Peyer's patch (tissue), 4 donors: ENCODE measurements at regions not wholly inside any gene's neighbourhood (a gene's known extent, or its start where the extent isn't known, plus 50 kb on each side); places are given as distances from the start of the nearest gene placed in this dataset.

Experiments used
- DNase-seq, 3 donors: peaks; one replicate each; pipeline ENCODE4 v3.0.0-alpha.2; 2017 to 2019
- H3K27ac ChIP-seq, 4 donors: fragments of 200-600 bp; sonication (generic); one replicate each; pipeline ENCODE4 v1.5.1; 2016 to 2019
- H3K27me3 ChIP-seq, 2 donors: fragments of 200-600 bp; sonication (generic); one replicate each; pipeline ENCODE4 v1.5.1; 2019
- H3K36me3 ChIP-seq, 3 donors: fragments of 200-600 bp; sonication (generic); one replicate each; pipeline ENCODE4 v1.5.1; 2016 to 2019
- H3K4me1 ChIP-seq, 4 donors: fragments of 200-600 bp; sonication (generic); one replicate each; pipeline ENCODE4 v1.5.1; 2016 to 2019
- H3K4me3 ChIP-seq, 4 donors: fragments of 200-600 bp; sonication (generic); 1 replicate in 3 of 4; 2 replicates in 1 of 4; pipeline ENCODE4 v1.5.1; 2016 to 2019; ENCODE audit warnings: mild to moderate bottlenecking in 1 of 4
- H3K9me3 ChIP-seq, 4 donors: fragments of 200-600 bp; sonication (generic); one replicate each; pipeline ENCODE4 v1.5.1; 2016 to 2019; ENCODE audit warnings: mild to moderate bottlenecking in 1 of 4
- POLR2A ChIP-seq, 2 donors: fragments of 450-650 bp; IDR thresholded peaks; one replicate each; pipeline ENCODE4 v1.5.1; 2017; ENCODE audit warnings: antibody characterized with exemption in 2 of 2, mild to moderate bottlenecking in 2 of 2, moderate library complexity in 2 of 2
- TF ChIP-seq, protein P1 (sequence below), 6 experiments: fragments of 450-650 bp in 4 of 6; fragments of 200-600 bp in 2 of 6; sonication (generic) in 1 of 6; IDR thresholded peaks; one replicate each; pipeline ENCODE4 v1.5.1; 2017 to 2019; ENCODE audit warnings: antibody characterized with exemption in 6 of 6, mild to moderate bottlenecking in 3 of 6, moderate library complexity in 1 of 6

DNA sequence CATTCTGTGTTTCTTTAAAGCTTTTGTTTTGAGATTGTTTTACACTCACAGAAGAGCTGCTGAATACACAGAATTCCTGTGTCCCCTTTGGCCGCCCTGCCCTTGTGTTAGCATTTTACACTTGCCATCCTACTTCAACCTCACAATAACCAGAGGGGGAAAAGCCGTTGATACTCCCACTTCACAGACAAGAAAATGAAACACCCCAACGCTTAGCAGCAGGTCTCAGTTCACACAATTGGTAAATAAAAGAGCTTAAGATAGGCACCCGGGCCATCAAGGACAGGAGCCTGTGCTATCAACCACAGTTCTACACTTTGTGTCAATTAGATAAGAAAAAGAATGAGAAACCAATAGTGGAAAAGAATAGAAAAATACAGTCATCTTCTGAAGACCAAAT, 178.0 kb downstream of the SYK start:
- H3K27ac ChIP-seq: no peak overlapping the region
- no peak overlapping the region for H3K4me3 ChIP-seq
- no peaks in the 10 kb centered on the region for H3K27me3 ChIP-seq
- no peaks in the 10 kb centered on the region for H3K4me1 ChIP-seq
- H3K9me3 ChIP-seq: no peaks in the 10 kb centered on the region
- no peak for TF ChIP-seq POLR2A (IDR thresholded peaks at IDR 0.05)
- TF ChIP-seq, protein P1, sequence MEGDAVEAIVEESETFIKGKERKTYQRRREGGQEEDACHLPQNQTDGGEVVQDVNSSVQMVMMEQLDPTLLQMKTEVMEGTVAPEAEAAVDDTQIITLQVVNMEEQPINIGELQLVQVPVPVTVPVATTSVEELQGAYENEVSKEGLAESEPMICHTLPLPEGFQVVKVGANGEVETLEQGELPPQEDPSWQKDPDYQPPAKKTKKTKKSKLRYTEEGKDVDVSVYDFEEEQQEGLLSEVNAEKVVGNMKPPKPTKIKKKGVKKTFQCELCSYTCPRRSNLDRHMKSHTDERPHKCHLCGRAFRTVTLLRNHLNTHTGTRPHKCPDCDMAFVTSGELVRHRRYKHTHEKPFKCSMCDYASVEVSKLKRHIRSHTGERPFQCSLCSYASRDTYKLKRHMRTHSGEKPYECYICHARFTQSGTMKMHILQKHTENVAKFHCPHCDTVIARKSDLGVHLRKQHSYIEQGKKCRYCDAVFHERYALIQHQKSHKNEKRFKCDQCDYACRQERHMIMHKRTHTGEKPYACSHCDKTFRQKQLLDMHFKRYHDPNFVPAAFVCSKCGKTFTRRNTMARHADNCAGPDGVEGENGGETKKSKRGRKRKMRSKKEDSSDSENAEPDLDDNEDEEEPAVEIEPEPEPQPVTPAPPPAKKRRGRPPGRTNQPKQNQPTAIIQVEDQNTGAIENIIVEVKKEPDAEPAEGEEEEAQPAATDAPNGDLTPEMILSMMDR (IDR thresholded peaks at IDR 0.05): no peak
- no peaks in the 10 kb centered on the region for H3K36me3 ChIP-seq
- DNase-seq: no peak

DNA sequence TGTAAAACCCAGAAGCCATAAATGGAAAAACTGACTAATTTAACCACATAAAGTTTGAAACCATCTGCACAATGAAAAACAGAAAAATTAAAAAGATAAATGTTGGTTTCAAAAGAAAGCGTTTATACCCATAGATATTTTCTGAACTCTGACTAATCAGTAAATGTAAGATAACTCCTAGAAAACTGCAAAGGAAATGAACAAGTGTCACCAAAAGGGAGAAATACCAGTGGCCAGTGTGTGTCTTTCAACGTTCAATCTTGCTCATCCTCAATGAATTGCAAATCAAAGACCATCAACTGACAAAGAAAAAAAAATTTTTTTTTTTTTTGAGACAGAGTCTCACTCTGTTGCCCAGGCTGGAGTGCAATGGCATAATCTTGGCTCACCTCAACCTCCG, 180.1 kb downstream of the SYK start:
- Histone ChIP-seq H3K4me3 (no peak overlapping the region), H3K9me3 (no peaks in the 10 kb centered on the region)
- TF ChIP-seq POLR2A (IDR thresholded peaks at IDR 0.05): no peak
- TF ChIP-seq, protein P1 (IDR thresholded peaks at IDR 0.05): no peak

DNA sequence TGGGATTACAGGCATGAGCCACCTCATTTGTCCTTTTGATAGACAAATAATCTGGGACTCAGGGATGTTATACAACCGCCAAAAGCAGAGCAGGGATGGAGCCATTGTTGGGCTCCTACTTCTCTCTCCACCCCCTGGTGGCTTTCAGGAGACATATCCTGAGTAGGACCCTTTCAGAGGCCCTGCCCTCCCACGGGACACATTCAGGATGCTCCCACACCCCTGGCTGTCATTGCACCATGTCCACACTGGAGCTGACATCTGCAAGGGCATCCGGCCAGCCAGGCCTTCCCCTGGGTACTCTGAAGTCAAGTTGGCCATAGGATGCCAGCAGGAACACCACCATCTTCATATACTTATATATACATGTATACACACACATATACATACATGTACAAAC, 181.8 kb downstream of the SYK start:
- Histone ChIP-seq H3K4me3 (no peak overlapping the region), H3K9me3 (no peaks in the 10 kb centered on the region), H3K27me3 (no peaks in the 10 kb centered on the region), H3K4me1 (no peaks in the 10 kb centered on the region), H3K36me3 (no peaks in the 10 kb centered on the region), H3K27ac (no peak overlapping the region)
- no peak for DNase-seq
- TF ChIP-seq, protein P1 (IDR thresholded peaks at IDR 0.05): no peak
- TF ChIP-seq POLR2A (IDR thresholded peaks at IDR 0.05): no peak

More for the DNA sequence above, 180.1 kb downstream of the SYK start:
- Histone ChIP-seq H3K27me3 (no peaks in the 10 kb centered on the region), H3K4me1 (no peaks in the 10 kb centered on the region), H3K36me3 (no peaks in the 10 kb centered on the region), H3K27ac (no peak overlapping the region)
- DNase-seq: no peak

DNA sequence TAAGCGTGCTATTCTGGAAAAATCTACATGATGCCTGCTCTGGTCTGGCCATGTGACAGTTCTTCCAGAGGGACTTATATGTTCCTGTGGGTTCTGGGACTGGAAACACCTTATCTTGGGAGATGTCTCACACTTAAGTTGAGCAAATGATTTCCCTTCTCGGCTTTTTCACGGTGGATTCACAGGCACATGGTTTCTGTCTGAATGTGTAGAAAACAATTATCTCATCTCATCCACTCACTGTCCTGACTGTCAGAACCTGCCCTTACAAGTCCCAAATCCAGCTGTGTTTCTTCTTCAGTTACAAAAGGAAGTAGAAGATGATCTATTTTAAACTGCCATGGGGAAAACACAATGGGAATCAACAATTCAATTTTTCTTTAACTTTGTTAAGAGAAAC, 184.0 kb downstream of the SYK start:
- H3K4me1 ChIP-seq: no peaks in the 10 kb centered on the region
- no peaks in the 10 kb centered on the region for H3K36me3 ChIP-seq
- H3K4me3 ChIP-seq: no peak overlapping the region
- no peaks in the 10 kb centered on the region for H3K9me3 ChIP-seq
- H3K27ac ChIP-seq: no peak overlapping the region
- no peak for DNase-seq
- no peaks in the 10 kb centered on the region for H3K27me3 ChIP-seq
- TF ChIP-seq, protein P1 (IDR thresholded peaks at IDR 0.05): no peak
- no peak for TF ChIP-seq POLR2A (IDR thresholded peaks at IDR 0.05)

DNA sequence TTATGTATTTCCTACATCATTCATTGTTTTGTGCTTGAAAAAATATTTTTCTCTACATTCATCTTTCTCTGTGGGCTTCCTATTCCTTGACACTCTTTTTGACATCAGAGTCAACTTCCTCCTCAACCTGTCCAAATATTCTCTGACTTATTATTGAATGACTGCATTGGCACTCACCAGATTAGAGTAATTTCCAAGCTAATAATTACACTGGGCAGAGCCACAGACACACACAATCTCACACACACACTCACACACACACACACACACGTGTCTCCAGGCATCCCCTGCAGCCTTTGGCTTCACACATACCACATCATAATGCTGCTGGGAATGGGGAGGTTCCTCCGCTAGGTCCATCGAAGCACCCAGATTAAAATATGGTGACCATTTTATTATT, 184.5 kb downstream of the SYK start:
- DNase-seq: no peak
- H3K27ac ChIP-seq: no peak overlapping the region
- no peak for TF ChIP-seq POLR2A (IDR thresholded peaks at IDR 0.05)
- TF ChIP-seq, protein P1 (IDR thresholded peaks at IDR 0.05): no peak
- no peaks in the 10 kb centered on the region for H3K9me3 ChIP-seq
- no peaks in the 10 kb centered on the region for H3K4me1 ChIP-seq
- no peak overlapping the region for H3K4me3 ChIP-seq
- no peaks in the 10 kb centered on the region for H3K27me3 ChIP-seq
- no peaks in the 10 kb centered on the region for H3K36me3 ChIP-seq

DNA sequence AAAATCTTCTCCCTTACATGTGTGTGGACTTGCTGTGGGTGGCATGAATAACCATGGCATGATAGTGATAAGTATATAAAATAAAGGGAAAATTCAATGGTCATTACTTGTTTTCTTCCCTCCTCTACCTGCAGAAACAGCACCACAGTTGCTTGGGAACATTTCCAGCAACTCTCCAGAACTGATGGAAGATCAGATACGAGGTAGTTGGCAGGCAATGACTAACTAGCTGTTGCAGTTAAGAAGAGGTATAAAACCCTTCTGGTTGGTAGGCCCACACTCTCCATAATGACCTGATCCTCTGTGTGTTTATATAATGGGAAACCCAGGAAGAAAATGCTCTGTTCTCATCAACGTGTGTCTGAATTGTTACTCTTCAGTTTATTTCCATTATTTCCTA, 185.9 kb downstream of the SYK start:
- H3K36me3 ChIP-seq: no peaks in the 10 kb centered on the region
- H3K27ac ChIP-seq: no peak overlapping the region
- H3K4me3 ChIP-seq: no peak overlapping the region
- no peaks in the 10 kb centered on the region for H3K4me1 ChIP-seq
- no peaks in the 10 kb centered on the region for H3K9me3 ChIP-seq
- no peak for TF ChIP-seq POLR2A (IDR thresholded peaks at IDR 0.05)
- H3K27me3 ChIP-seq: no peaks in the 10 kb centered on the region
- DNase-seq: no peak
